HG03139 (cell line): ENCODE measurements at regions not wholly inside any gene's neighbourhood (a gene's known extent, or its start where the extent isn't known, plus 50 kb on each side); places are given as distances from the start of the nearest gene placed in this dataset.
"Not testable (repeated sequence)": the region's sequence is repeated elsewhere in the genome, so short reads cannot be mapped to it uniquely, and the experiment has no call there.

ENCODE experiments used
- ATAC-seq: cut with Tn5 transposase; IDR thresholded peaks from one replicate; pipeline ENCODE4 v1.9.1; 2021; ENCODE audit not compliant: unreplicated experiment

GRCh38 chrX:2640436-2641150 is 50.5 kb upstream of the CD99 start:
- ATAC-seq: no peak

- ATAC-seq: no peak
These were observed 52.8 kb upstream of the CD99 start for GRCh38 chrX:2638279-2638678.

GRCh38 chrX:2635342-2635741 is 55.8 kb upstream of the CD99 start:
- no peak for ATAC-seq

- ATAC-seq: no peak
These were observed 58.3 kb upstream of the CD99 start for GRCh38 chrX:2632533-2633504.

- ATAC-seq: no peak
These were observed 59.2 kb upstream of the CD99 start for GRCh38 chrX:2631743-2632532.

- ATAC-seq: not testable (repeated sequence)
These were observed 60.0 kb upstream of the CD99 start for GRCh38 chrX:2630935-2631742.

- not testable (repeated sequence) for ATAC-seq
These were observed 60.8 kb upstream of the CD99 start for GRCh38 chrX:2630008-2630934.

- no peak for ATAC-seq
These were observed 61.6 kb upstream of the CD99 start for GRCh38 chrX:2629316-2630007.

GRCh38 chrX:2628751-2629315 is 62.3 kb upstream of the CD99 start:
- ATAC-seq: no peak

- no peak for ATAC-seq
These were observed 63.7 kb upstream of the CD99 start for GRCh38 chrX:2627272-2627867.

- ATAC-seq: no peak
These were observed 64.3 kb upstream of the CD99 start for GRCh38 chrX:2626750-2627149.

GRCh38 chrX:2620576-2620975 is 70.5 kb upstream of the CD99 start:
- no peak for ATAC-seq

GRCh38 chrX:2618516-2618915 is 72.6 kb upstream of the CD99 start:
- ATAC-seq: no peak

- no peak for ATAC-seq
These were observed 76.2 kb upstream of the CD99 start for GRCh38 chrX:2614911-2615310.

GRCh38 chrX:2610246-2611170 is 80.6 kb upstream of the CD99 start:
- no peak for ATAC-seq

GRCh38 chrX:2609431-2610238 is 81.5 kb upstream of the CD99 start:
- no peak for ATAC-seq
